HCT116 (cell line): ENCODE measurements at regions not wholly inside any gene's neighbourhood (a gene's known extent, or its start where the extent isn't known, plus 50 kb on each side); places are given as distances from the start of the nearest gene placed in this dataset.

Experiments used
- ATAC-seq: fragments of 200-7000 bp; cut with Tn5 transposase; 2 replicates; pipeline ENCODE4 v1.9.1; 2020; ENCODE audit warnings: mild to moderate bottlenecking, moderate library complexity
- BruUV-seq: library from RNA; stranded (reverse); fragments of 400-500 nt; replicated peaks from 2 replicates; lab custom pipeline; 2021; lab: Mats Ljungman, UMichigan
- CTCF ChIA-PET: fragments of 300-600 bp; sonication (Branson Sonifier 250); formaldehyde crosslinking; loops from one replicate; lab custom pipeline; 2021; ENCODE audit warnings: antibody characterized with exemption; lab: Charles Lee
- POLR2A ChIA-PET: fragments of 300-600, 350-600 bp; sonication (Branson Sonifier 250); formaldehyde crosslinking; loops from one replicate; lab custom pipeline; 2021; ENCODE audit warnings: antibody characterized with exemption; lab: Charles Lee
- RAD21 ChIA-PET, 2 experiments: fragments of 300-600 bp; sonication (Branson Sonifier 250); formaldehyde crosslinking; loops; one replicate each; lab custom pipeline; 2023; ENCODE audit warnings: low total read pairs in 2 of 2; ENCODE audit not compliant: uncharacterized antibody in 2 of 2, unreplicated experiment in 2 of 2, low non-redundant PET in 1 of 2; lab: Charles Lee
- DNase-seq: peaks from one replicate; pipeline ENCODE4 v3.0.0-alpha.2; 2010; ENCODE audit warnings: low read depth, low spot score
- H2AFZ ChIP-seq: fragments of 200-600 bp; shearing (Covaris generic), sonication (generic); 2 replicates; pipeline ENCODE4 v1.6.1; 2017; ENCODE audit warnings: low read depth, mixed run types, mixed read lengths, antibody characterized with exemption, low read length; ENCODE audit not compliant: poor library complexity, severe bottlenecking
- H3K27ac ChIP-seq: 2 replicates; pipeline ENCODE4 v1.5.1; 2012; ENCODE audit warnings: low read depth, low read length
- H3K27me3 ChIP-seq: fragments of 200-600 bp; sonication (generic); 2 replicates; pipeline ENCODE4 v1.6.1; 2016; ENCODE audit warnings: mixed run types, low read length, mixed read lengths; ENCODE audit not compliant: insufficient read depth
- H3K36me3 ChIP-seq, 2 experiments: fragments of 200-500 bp in 1 of 2; fragments of 200-600 bp in 1 of 2; sonication (Bioruptor generic) in 1 of 2; sonication (generic) in 1 of 2; 2 replicates each; pipeline versions ENCODE4 v1.5.1 to v1.6.1; 2014 to 2016; ENCODE audit warnings: low read length in 2 of 2, inconsistent platforms in 1 of 2, mixed read lengths in 1 of 2, mixed run types in 1 of 2; ENCODE audit not compliant: insufficient read depth in 2 of 2, control insufficient read depth in 1 of 2
- H3K4me1 ChIP-seq, 2 experiments: fragments of 200-600 bp in 1 of 2; sonication (generic) in 1 of 2; 2 replicates each; pipeline versions ENCODE4 v1.5.1 to v1.6.1; 2012 to 2017; ENCODE audit warnings: low read length in 2 of 2, inconsistent platforms in 1 of 2, mild to moderate bottlenecking in 1 of 2, mixed read lengths in 1 of 2, mixed run types in 1 of 2, moderate library complexity in 1 of 2; ENCODE audit not compliant: insufficient read depth in 2 of 2, control insufficient read depth in 1 of 2
- H3K4me2 ChIP-seq: fragments of 200-600 bp; sonication (generic); 2 replicates; pipeline ENCODE4 v1.6.1; 2017; ENCODE audit warnings: mixed run types, low read length, mixed read lengths
- H3K4me3 ChIP-seq, 2 experiments: fragments of 200-600 bp in 1 of 2; sonication (generic) in 1 of 2; replicated peaks in 1 of 2; 2 replicates each; pipeline ENCODE4 v1.5.1; 2011 to 2016; ENCODE audit warnings: low read length in 2 of 2, control low read depth in 1 of 2, low read depth in 1 of 2, mild to moderate bottlenecking in 1 of 2, mixed read lengths in 1 of 2, mixed run types in 1 of 2
- H3K79me2 ChIP-seq: fragments of 200-600 bp; sonication (generic); 2 replicates; pipeline ENCODE4 v1.6.1; 2017; ENCODE audit warnings: mild to moderate bottlenecking, mixed run types, low read length, moderate library complexity, mixed read lengths; ENCODE audit not compliant: insufficient read depth
- H3K9ac ChIP-seq: fragments of 200-600 bp; sonication (generic); 2 replicates; pipeline ENCODE4 v1.6.1; 2016; ENCODE audit warnings: low read length, mixed read lengths
- H3K9me2 ChIP-seq: fragments of 200-600 bp; sonication (generic), shearing (Covaris generic); 2 replicates; pipeline ENCODE4 v1.6.1; 2017; ENCODE audit warnings: mixed run types, mild to moderate bottlenecking, moderate library complexity; ENCODE audit not compliant: insufficient read depth
- H3K9me3 ChIP-seq, 2 experiments: fragments of 200-500 bp in 1 of 2; fragments of 200-600 bp in 1 of 2; sonication (Bioruptor generic) in 1 of 2; sonication (generic) in 1 of 2; 2 replicates each; pipeline ENCODE4 v1.6.1; 2014 to 2017; ENCODE audit warnings: low read length in 2 of 2, mixed read lengths in 2 of 2, inconsistent platforms in 1 of 2, low read depth in 1 of 2, mild to moderate bottlenecking in 1 of 2, mixed run types in 1 of 2, moderate library complexity in 1 of 2; ENCODE audit not compliant: control insufficient read depth in 1 of 2, insufficient read depth in 1 of 2
- H4K20me1 ChIP-seq: fragments of 200-600 bp; sonication (generic), shearing (Covaris generic); 2 replicates; pipeline ENCODE4 v1.6.1; 2017; ENCODE audit warnings: mixed run types, mild to moderate bottlenecking, moderate library complexity; ENCODE audit not compliant: insufficient read depth
- CEBPB ChIP-seq: IDR thresholded peaks from 2 replicates; pipeline ENCODE4 v1.6.1; 2012; ENCODE audit warnings: low read depth
- EGR1 ChIP-seq: IDR thresholded peaks from 2 replicates; pipeline ENCODE4 v1.6.1; 2012; ENCODE audit warnings: low read depth
- EZH2 ChIP-seq: fragments of 200-600 bp; sonication (generic); IDR thresholded peaks from 2 replicates; pipeline ENCODE4 v1.6.1; 2017; ENCODE audit warnings: antibody characterized with exemption, mixed run types
- POLR2AphosphoS5 ChIP-seq: IDR thresholded peaks from 2 replicates; pipeline ENCODE4 v1.6.1; 2011; ENCODE audit warnings: mild to moderate bottlenecking, low read depth, low read length, moderate library complexity
- RAD21 ChIP-seq: IDR thresholded peaks from 2 replicates; pipeline ENCODE4 v1.6.1; 2012; ENCODE audit warnings: low read depth, mild to moderate bottlenecking
- SRF ChIP-seq: IDR thresholded peaks from 2 replicates; pipeline ENCODE4 v1.6.1; 2012; ENCODE audit warnings: low read depth
- TCF7L2 ChIP-seq: IDR thresholded peaks from 2 replicates; pipeline ENCODE4 v1.7.0; 2011; ENCODE audit warnings: borderline replicate concordance, inconsistent platforms; ENCODE audit not compliant: insufficient read depth, insufficient read length; ENCODE audit errors: extremely low read depth
- ZFX ChIP-seq: fragments of 450-650 bp; IDR thresholded peaks from 2 replicates; pipeline ENCODE4 v1.6.1; 2017
- ZNF274 ChIP-seq: fragments of 200-500 bp; sonication (Bioruptor generic); IDR thresholded peaks from 2 replicates; pipeline ENCODE4 v1.6.1; 2014; ENCODE audit warnings: mild to moderate bottlenecking, low read depth, low read length, inconsistent platforms
- intact Hi-C: fragments of 100-400 bp; cut with micrococcal nuclease; formaldehyde crosslinking; loops from 2 replicates; pipeline ENCODE4 v1.10.0; 2022
- TF ChIP-seq, protein P1 (sequence below), 3 experiments: fragments of 200-600 bp in 1 of 3; sonication (generic) in 1 of 3; IDR thresholded peaks in 2 of 3; conservative IDR thresholded peaks in 1 of 3; 2 replicates each; pipeline ENCODE4 v1.5.1; 2012 to 2017; ENCODE audit warnings: low read depth in 2 of 3, low read length in 2 of 3, antibody characterized with exemption in 1 of 3, borderline replicate concordance in 1 of 3, control low read depth in 1 of 3, mild to moderate bottlenecking in 1 of 3, mixed read lengths in 1 of 3, mixed run types in 1 of 3, moderate library complexity in 1 of 3; ENCODE audit not compliant: insufficient read depth in 1 of 3
- TF ChIP-seq, protein P2 (sequence below): IDR thresholded peaks from 2 replicates; pipeline ENCODE4 v1.6.1; 2011; ENCODE audit warnings: mild to moderate bottlenecking, low read length, moderate library complexity; ENCODE audit not compliant: insufficient replicate concordance; ENCODE audit errors: extremely low read depth
- TF ChIP-seq, protein P3 (sequence below): IDR thresholded peaks from 2 replicates; pipeline ENCODE4 v1.6.1; 2012

DNA sequence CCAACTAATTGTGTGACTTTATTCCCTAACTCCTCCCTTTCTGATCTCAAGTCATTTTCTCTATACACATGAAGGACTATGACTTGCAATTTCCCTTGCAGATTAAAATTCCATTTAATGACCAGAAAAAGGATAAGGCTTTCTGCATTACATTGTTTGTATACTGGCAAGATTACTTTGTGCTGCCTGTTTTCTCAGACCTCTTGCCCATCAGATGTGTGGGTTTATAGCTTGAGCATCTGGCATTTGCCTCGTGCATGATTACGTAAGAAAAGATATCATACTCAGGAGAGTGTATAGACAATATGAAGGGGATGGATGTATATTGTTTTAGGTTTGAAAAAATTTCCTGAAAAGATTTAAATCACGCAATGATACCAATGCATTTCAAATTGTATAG lies 593.8 kb upstream of the SLIT2 start:
- Histone ChIP-seq H3K27me3 (no peaks in the 10 kb centered on the region), H3K27ac (no peak overlapping the region), H3K9me3 (no peaks in the 10 kb centered on the region), H3K4me3 (no peak overlapping the region), H3K79me2 (no peaks in the 10 kb centered on the region), H3K9me2 (no peaks in the 10 kb centered on the region), H3K4me2 (no peak overlapping the region), H3K4me1 (no peaks in the 10 kb centered on the region), H4K20me1 (no peaks in the 10 kb centered on the region), H3K9ac (no peak overlapping the region), H2AFZ (no peak overlapping the region), H3K36me3 (no peaks in the 10 kb centered on the region)
- DNase-seq (no peak), ATAC-seq (no peak)
- POLR2A ChIA-PET: no interaction called here
- BruUV-seq: no TSS peak
- CTCF ChIA-PET: no interaction called here
- RAD21 ChIA-PET: no interaction called here
- intact Hi-C loops: no loop called here
- TF ChIP-seq TCF7L2 (no peak), RAD21 (no peak), ZFX (no peak), POLR2AphosphoS5 (no peak), CEBPB (no peak), EZH2 (no peak), ZNF274 (no peak), EGR1 (no peak), SRF (no peak)
- TF ChIP-seq, protein P1, sequence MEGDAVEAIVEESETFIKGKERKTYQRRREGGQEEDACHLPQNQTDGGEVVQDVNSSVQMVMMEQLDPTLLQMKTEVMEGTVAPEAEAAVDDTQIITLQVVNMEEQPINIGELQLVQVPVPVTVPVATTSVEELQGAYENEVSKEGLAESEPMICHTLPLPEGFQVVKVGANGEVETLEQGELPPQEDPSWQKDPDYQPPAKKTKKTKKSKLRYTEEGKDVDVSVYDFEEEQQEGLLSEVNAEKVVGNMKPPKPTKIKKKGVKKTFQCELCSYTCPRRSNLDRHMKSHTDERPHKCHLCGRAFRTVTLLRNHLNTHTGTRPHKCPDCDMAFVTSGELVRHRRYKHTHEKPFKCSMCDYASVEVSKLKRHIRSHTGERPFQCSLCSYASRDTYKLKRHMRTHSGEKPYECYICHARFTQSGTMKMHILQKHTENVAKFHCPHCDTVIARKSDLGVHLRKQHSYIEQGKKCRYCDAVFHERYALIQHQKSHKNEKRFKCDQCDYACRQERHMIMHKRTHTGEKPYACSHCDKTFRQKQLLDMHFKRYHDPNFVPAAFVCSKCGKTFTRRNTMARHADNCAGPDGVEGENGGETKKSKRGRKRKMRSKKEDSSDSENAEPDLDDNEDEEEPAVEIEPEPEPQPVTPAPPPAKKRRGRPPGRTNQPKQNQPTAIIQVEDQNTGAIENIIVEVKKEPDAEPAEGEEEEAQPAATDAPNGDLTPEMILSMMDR (IDR thresholded peaks at IDR 0.05 in 2 of 3, conservative IDR thresholded peaks at IDR 0.05 in 1 of 3; ENCODE audit: borderline replicate concordance in 1 of 3, insufficient read depth in 1 of 3, low read depth in 2 of 3, low read length in 2 of 3): no peak
- TF ChIP-seq, protein P2, sequence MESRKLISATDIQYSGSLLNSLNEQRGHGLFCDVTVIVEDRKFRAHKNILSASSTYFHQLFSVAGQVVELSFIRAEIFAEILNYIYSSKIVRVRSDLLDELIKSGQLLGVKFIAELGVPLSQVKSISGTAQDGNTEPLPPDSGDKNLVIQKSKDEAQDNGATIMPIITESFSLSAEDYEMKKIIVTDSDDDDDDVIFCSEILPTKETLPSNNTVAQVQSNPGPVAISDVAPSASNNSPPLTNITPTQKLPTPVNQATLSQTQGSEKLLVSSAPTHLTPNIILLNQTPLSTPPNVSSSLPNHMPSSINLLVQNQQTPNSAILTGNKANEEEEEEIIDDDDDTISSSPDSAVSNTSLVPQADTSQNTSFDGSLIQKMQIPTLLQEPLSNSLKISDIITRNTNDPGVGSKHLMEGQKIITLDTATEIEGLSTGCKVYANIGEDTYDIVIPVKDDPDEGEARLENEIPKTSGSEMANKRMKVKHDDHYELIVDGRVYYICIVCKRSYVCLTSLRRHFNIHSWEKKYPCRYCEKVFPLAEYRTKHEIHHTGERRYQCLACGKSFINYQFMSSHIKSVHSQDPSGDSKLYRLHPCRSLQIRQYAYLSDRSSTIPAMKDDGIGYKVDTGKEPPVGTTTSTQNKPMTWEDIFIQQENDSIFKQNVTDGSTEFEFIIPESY: no peak
- TF ChIP-seq, protein P3, sequence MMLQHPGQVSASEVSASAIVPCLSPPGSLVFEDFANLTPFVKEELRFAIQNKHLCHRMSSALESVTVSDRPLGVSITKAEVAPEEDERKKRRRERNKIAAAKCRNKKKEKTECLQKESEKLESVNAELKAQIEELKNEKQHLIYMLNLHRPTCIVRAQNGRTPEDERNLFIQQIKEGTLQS: no peak
